ENCODE measurements at regions not wholly inside any gene's neighbourhood (a gene's known extent, or its start where the extent isn't known, plus 50 kb on each side); places are given as distances from the start of the nearest gene placed in this dataset.

- H3K27me3 ChIP-seq = no peaks in the 10 kb centered on the region
- H3K4me1 ChIP-seq = no peaks in the 10 kb centered on the region
- H3K36me3 ChIP-seq = no peaks in the 10 kb centered on the region
- intact Hi-C loops (cut with DNase I; ENCODE audit: low total_unique reads) = no loop called here
- DNase-seq = no peak
- H3K4me3 ChIP-seq = no peak overlapping the region
- no peaks in the 10 kb centered on the region for H3K9me3 ChIP-seq
- no peak for TF ChIP-seq POLR2A (IDR thresholded peaks at IDR 0.05)
- TF ChIP-seq CTCF (IDR thresholded peaks at IDR 0.05) = no peak
- H3K27ac ChIP-seq = no peak overlapping the region
These were observed 297.5 kb upstream of the XYLT1 start for GRCh38 chr16:17768257-17768656.

DNA sequence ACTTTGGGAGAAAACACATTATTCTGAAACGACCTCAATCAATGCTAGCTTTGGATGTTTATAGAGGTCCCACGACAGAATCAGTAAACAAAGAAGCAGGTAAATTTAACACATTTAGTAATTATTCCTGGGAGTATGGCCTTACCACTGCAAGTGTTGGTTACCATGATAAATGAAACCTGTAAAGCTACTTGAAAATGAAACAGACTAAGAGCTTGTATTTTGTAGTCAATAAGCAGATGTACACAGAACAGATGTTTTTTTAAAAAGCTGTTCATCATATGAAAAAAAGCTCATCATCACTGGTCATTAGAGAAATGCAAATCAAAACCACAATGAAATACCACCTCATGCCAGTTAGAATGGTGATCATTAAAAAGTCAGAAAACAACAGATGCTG is 295.3 kb upstream of the XYLT1 start:
- Histone ChIP-seq H3K27me3 (no peaks in the 10 kb centered on the region), H3K36me3 (no peaks in the 10 kb centered on the region), H3K9me3 (no peaks in the 10 kb centered on the region), H3K4me3 (no peak overlapping the region), H3K4me1 (no peaks in the 10 kb centered on the region), H3K27ac (no peak overlapping the region)
- intact Hi-C loops (cut with DNase I; ENCODE audit: low total_unique reads) = no loop called here
- no peak for DNase-seq
- no peak for TF ChIP-seq CTCF (IDR thresholded peaks at IDR 0.05)
- no peak for TF ChIP-seq POLR2A (IDR thresholded peaks at IDR 0.05)

GRCh38 chr16:17759451-17760390 is 289.0 kb upstream of the XYLT1 start:
- Histone ChIP-seq H3K27ac (no peak overlapping the region), H3K27me3 (no peaks in the 10 kb centered on the region), H3K36me3 (no peaks in the 10 kb centered on the region), H3K4me3 (no peak overlapping the region), H3K4me1 (no peaks in the 10 kb centered on the region), H3K9me3 (no peaks in the 10 kb centered on the region)
- DNase-seq = no peak
- intact Hi-C loops (cut with DNase I; ENCODE audit: low total_unique reads) = no loop called here
- TF ChIP-seq CTCF (IDR thresholded peaks at IDR 0.05) = no peak
- TF ChIP-seq POLR2A (IDR thresholded peaks at IDR 0.05) = no peak

DNA sequence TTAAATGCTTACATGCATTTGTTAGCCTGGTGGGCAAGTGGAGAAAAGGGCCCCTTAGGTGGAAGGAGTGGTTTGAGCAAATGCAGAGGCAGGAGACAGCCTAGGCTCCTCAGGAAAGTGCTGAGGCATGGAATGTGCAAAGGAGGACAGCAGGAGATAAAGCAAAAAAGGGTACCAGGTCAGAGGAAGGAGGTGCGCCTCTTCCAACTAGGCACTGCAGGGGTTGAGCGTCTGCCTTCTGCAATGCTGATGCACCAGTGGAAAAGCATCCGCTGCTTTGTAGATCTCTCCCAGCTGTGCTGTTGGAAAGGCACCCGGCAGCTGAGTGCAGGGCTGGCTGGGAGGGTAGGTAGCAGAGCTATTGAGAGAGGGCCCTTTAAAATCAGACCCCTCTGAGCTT is 287.0 kb upstream of the XYLT1 start:
- no peak overlapping the region for H3K4me3 ChIP-seq
- no peaks in the 10 kb centered on the region for H3K9me3 ChIP-seq
- no peaks in the 10 kb centered on the region for H3K27me3 ChIP-seq
- intact Hi-C loops (cut with DNase I; ENCODE audit: low total_unique reads) = no loop called here
- H3K27ac ChIP-seq = no peak overlapping the region
- no peak for TF ChIP-seq CTCF (IDR thresholded peaks at IDR 0.05)
- TF ChIP-seq POLR2A (IDR thresholded peaks at IDR 0.05) = no peak
- H3K36me3 ChIP-seq = no peaks in the 10 kb centered on the region
- no peak for DNase-seq
- no peaks in the 10 kb centered on the region for H3K4me1 ChIP-seq

- Histone ChIP-seq H3K9me3 (no peaks in the 10 kb centered on the region), H3K4me3 (no peak overlapping the region), H3K4me1 (no peaks in the 10 kb centered on the region), H3K36me3 (no peaks in the 10 kb centered on the region), H3K27me3 (no peaks in the 10 kb centered on the region), H3K27ac (no peak overlapping the region)
- TF ChIP-seq CTCF (IDR thresholded peaks at IDR 0.05) (no peak), POLR2A (IDR thresholded peaks at IDR 0.05) (no peak)
- no peak for DNase-seq
- intact Hi-C loops (cut with DNase I; ENCODE audit: low total_unique reads) = no loop called here
These were observed 284.4 kb upstream of the XYLT1 start for GRCh38 chr16:17755158-17755557.
